NT2/D1 (cell line): ENCODE measurements at regions not wholly inside any gene's neighbourhood (a gene's known extent, or its start where the extent isn't known, plus 50 kb on each side); places are given as distances from the start of the nearest gene placed in this dataset.

Experiments used
- DNase-seq: peaks from one replicate; pipeline ENCODE4 v3.0.0-alpha.2; 2011; ENCODE audit warnings: low read depth, low spot score
- H3K27me3 ChIP-seq: 2 replicates; pipeline ENCODE4 v1.6.0; 2011; ENCODE audit warnings: mild to moderate bottlenecking; ENCODE audit not compliant: insufficient read length, insufficient read depth
- H3K36me3 ChIP-seq: 2 replicates; pipeline ENCODE4 v1.6.1; 2011; ENCODE audit warnings: mild to moderate bottlenecking, low read length, mixed read lengths; ENCODE audit not compliant: insufficient read depth, insufficient read length
- H3K4me1 ChIP-seq: 2 replicates; pipeline ENCODE4 v1.5.1; 2011; ENCODE audit not compliant: insufficient read depth, insufficient read length
- H3K4me3 ChIP-seq: 2 replicates; pipeline ENCODE4 v1.5.1; 2011; ENCODE audit warnings: low read depth; ENCODE audit not compliant: insufficient read length
- H3K9ac ChIP-seq: 2 replicates; pipeline ENCODE4 v1.6.0; 2011; ENCODE audit warnings: low read depth; ENCODE audit not compliant: insufficient read length
- H3K9me3 ChIP-seq: 2 replicates; pipeline ENCODE4 v1.5.1; 2011; ENCODE audit warnings: mild to moderate bottlenecking, low read length; ENCODE audit not compliant: insufficient read depth
- SUZ12 ChIP-seq: IDR thresholded peaks from 2 replicates; pipeline ENCODE4 v1.6.1; 2011; ENCODE audit not compliant: insufficient read length, insufficient read depth; ENCODE audit errors: extremely low read depth
- YY1 ChIP-seq: IDR thresholded peaks from 2 replicates; pipeline ENCODE4 v1.6.1; 2011; ENCODE audit not compliant: insufficient read length, insufficient read depth
- ZNF274 ChIP-seq: IDR thresholded peaks from 2 replicates; pipeline ENCODE4 v1.6.1; 2011; ENCODE audit warnings: mild to moderate bottlenecking, low read depth, low read length

GRCh38 chr9:135414293-135414692, 65.3 kb upstream of the PPP1R26 start:
- H3K27me3 ChIP-seq, result no peaks in the 10 kb centered on the region
- no peak for TF ChIP-seq SUZ12
- TF ChIP-seq ZNF274, result no peak
- no peak for TF ChIP-seq YY1
- H3K36me3 ChIP-seq, result no peaks in the 10 kb centered on the region
- no peak overlapping the region for H3K4me3 ChIP-seq
- no peak for DNase-seq
- peaks cover 6% of the 10 kb centered on the region; the same call in 1 of the 2 replicates for H3K9me3 ChIP-seq
- peaks cover 10% of the 10 kb centered on the region for H3K4me1 ChIP-seq
- H3K9ac ChIP-seq, result no peak overlapping the region

GRCh38 chr9:135415586-135415985, 64.0 kb upstream of the PPP1R26 start:
- H3K9ac ChIP-seq, result no peak overlapping the region
- H3K9me3 ChIP-seq, result peaks cover 6% of the 10 kb centered on the region; the same call in 1 of the 2 replicates
- peaks cover 13% of the 10 kb centered on the region for H3K4me1 ChIP-seq
- DNase-seq, result no peak
- no peaks in the 10 kb centered on the region for H3K36me3 ChIP-seq
- no peak for TF ChIP-seq SUZ12
- no peak for TF ChIP-seq ZNF274
- no peak for TF ChIP-seq YY1
- H3K27me3 ChIP-seq, result no peaks in the 10 kb centered on the region
- H3K4me3 ChIP-seq, result no peak overlapping the region

- no peak overlapping the region for H3K4me3 ChIP-seq
These were observed 62.8 kb upstream of the PPP1R26 start for GRCh38 chr9:135416664-135417290.

GRCh38 chr9:135418161-135418560, 61.4 kb upstream of the PPP1R26 start:
- no peaks in the 10 kb centered on the region for H3K9me3 ChIP-seq
- H3K9ac ChIP-seq, result no peak overlapping the region
- no peaks in the 10 kb centered on the region for H3K27me3 ChIP-seq
- no peaks in the 10 kb centered on the region for H3K36me3 ChIP-seq
- peaks cover 13% of the 10 kb centered on the region for H3K4me1 ChIP-seq
- TF ChIP-seq YY1, result no peak
- TF ChIP-seq SUZ12, result no peak
- no peak for TF ChIP-seq ZNF274
- no peak for DNase-seq
- no peak overlapping the region for H3K4me3 ChIP-seq

More at GRCh38 chr9:135416664-135417290, 62.8 kb upstream of the PPP1R26 start:
- Histone ChIP-seq H3K4me1 (peaks cover 13% of the 10 kb centered on the region), H3K36me3 (no peaks in the 10 kb centered on the region), H3K9me3 (no peaks in the 10 kb centered on the region), H3K9ac (no peak overlapping the region), H3K27me3 (no peaks in the 10 kb centered on the region)
- TF ChIP-seq YY1 (no peak), SUZ12 (no peak), ZNF274 (no peak)
- DNase-seq, result no peak

- no peak overlapping the region for H3K4me3 ChIP-seq
- peaks cover 9% of the 10 kb centered on the region for H3K9me3 ChIP-seq
- no peak overlapping the region for H3K9ac ChIP-seq
- no peak for DNase-seq
- H3K27me3 ChIP-seq, result no peaks in the 10 kb centered on the region
- H3K4me1 ChIP-seq, result peaks cover 13% of the 10 kb centered on the region
- TF ChIP-seq SUZ12, result no peak
- no peak for TF ChIP-seq YY1
- no peaks in the 10 kb centered on the region for H3K36me3 ChIP-seq
These were observed 60.5 kb upstream of the PPP1R26 start for GRCh38 chr9:135419106-135419505.

GRCh38 chr9:135422341-135422944, 57.1 kb upstream of the PPP1R26 start:
- Histone ChIP-seq H3K27me3 (no peaks in the 10 kb centered on the region), H3K9me3 (peaks cover 14% of the 10 kb centered on the region), H3K4me3 (no peak overlapping the region), H3K9ac (no peak overlapping the region), H3K36me3 (no peaks in the 10 kb centered on the region), H3K4me1 (peaks cover 11% of the 10 kb centered on the region)
- no peak for DNase-seq
- no peak for TF ChIP-seq SUZ12
- TF ChIP-seq ZNF274, result no peak
- TF ChIP-seq YY1, result no peak

GRCh38 chr9:135423725-135424124, 55.9 kb upstream of the PPP1R26 start:
- no peak for DNase-seq

More at GRCh38 chr9:135423725-135424124, 55.9 kb upstream of the PPP1R26 start:
- no peaks in the 10 kb centered on the region for H3K36me3 ChIP-seq
- no peak overlapping the region for H3K4me3 ChIP-seq
- TF ChIP-seq ZNF274, result no peak
- no peak for TF ChIP-seq SUZ12
- no peak for TF ChIP-seq YY1
- H3K4me1 ChIP-seq, result peaks cover 7% of the 10 kb centered on the region
- no peaks in the 10 kb centered on the region for H3K27me3 ChIP-seq
- no peak overlapping the region for H3K9ac ChIP-seq
- peaks cover 14% of the 10 kb centered on the region for H3K9me3 ChIP-seq
